GM21447 (cell line): ENCODE measurements at regions not wholly inside any gene's neighbourhood (a gene's known extent, or its start where the extent isn't known, plus 50 kb on each side); places are given as distances from the start of the nearest gene placed in this dataset.

ENCODE experiments used
- ATAC-seq: cut with Tn5 transposase; IDR thresholded peaks from one replicate; pipeline ENCODE4 v1.9.1; 2021; ENCODE audit not compliant: unreplicated experiment

- ATAC-seq: peak; percentile 4
Observed at GRCh38 chr7:88358526-88358838, 51.8 kb upstream of the STEAP4 start.

- peak; percentile 70 for ATAC-seq
Observed at GRCh38 chr7:88357781-88358525, 51.3 kb upstream of the STEAP4 start.

- ATAC-seq: no peak
Observed at GRCh38 chr7:88357294-88357693, 50.6 kb upstream of the STEAP4 start.
